ENCODE measurements at regions not wholly inside any gene's neighbourhood (a gene's known extent, or its start where the extent isn't known, plus 50 kb on each side); places are given as distances from the start of the nearest gene placed in this dataset.

- no peaks in the 10 kb centered on the region for H3K36me3 Mint-ChIP-seq (ENCODE audit: unreplicated experiment)
- DNase-seq = no peak
- no peak overlapping the region for H3K27ac Mint-ChIP-seq (ENCODE audit: unreplicated experiment)
- no peak overlapping the region for H3K4me3 Mint-ChIP-seq (ENCODE audit: unreplicated experiment)
- H3K27me3 Mint-ChIP-seq (ENCODE audit: unreplicated experiment) = no peaks in the 10 kb centered on the region
- TF ChIP-seq CTCF (IDR thresholded peaks at IDR 0.05; ENCODE audit: partially characterized antibody, unreplicated experiment) = no peak
- peaks cover 2% of the 10 kb centered on the region for H3K9me3 Mint-ChIP-seq (ENCODE audit: unreplicated experiment)
- H3K4me1 Mint-ChIP-seq (ENCODE audit: low read depth, unreplicated experiment) = peaks cover 2% of the 10 kb centered on the region
These were observed 175.7 kb downstream of the KCNJ2 start for GRCh38 chr17:70345061-70345460.

GRCh38 chr17:70352834-70353233 is 183.5 kb downstream of the KCNJ2 start:
- Mint-ChIP-seq H3K27ac (ENCODE audit: unreplicated experiment) (no peak overlapping the region), H3K4me1 (ENCODE audit: low read depth, unreplicated experiment) (peaks cover 10% of the 10 kb centered on the region), H3K4me3 (ENCODE audit: unreplicated experiment) (no peak overlapping the region), H3K9me3 (ENCODE audit: unreplicated experiment) (peaks cover 4% of the 10 kb centered on the region), H3K36me3 (ENCODE audit: unreplicated experiment) (peaks cover 4% of the 10 kb centered on the region), H3K27me3 (ENCODE audit: unreplicated experiment) (no peaks in the 10 kb centered on the region)
- DNase-seq = no peak
- no peak for TF ChIP-seq CTCF (IDR thresholded peaks at IDR 0.05; ENCODE audit: partially characterized antibody, unreplicated experiment)

GRCh38 chr17:70353408-70354092 is 184.2 kb downstream of the KCNJ2 start:
- H3K4me3 Mint-ChIP-seq (ENCODE audit: unreplicated experiment) = no peak overlapping the region

GRCh38 chr17:70355185-70355584 is 185.9 kb downstream of the KCNJ2 start:
- no peak overlapping the region for H3K27ac Mint-ChIP-seq (ENCODE audit: unreplicated experiment)
- peaks cover 4% of the 10 kb centered on the region for H3K36me3 Mint-ChIP-seq (ENCODE audit: unreplicated experiment)
- no peak for DNase-seq
- H3K4me1 Mint-ChIP-seq (ENCODE audit: low read depth, unreplicated experiment) = peaks cover 8% of the 10 kb centered on the region
- TF ChIP-seq CTCF (IDR thresholded peaks at IDR 0.05; ENCODE audit: partially characterized antibody, unreplicated experiment) = no peak
- H3K27me3 Mint-ChIP-seq (ENCODE audit: unreplicated experiment) = no peaks in the 10 kb centered on the region
- peaks cover 4% of the 10 kb centered on the region for H3K9me3 Mint-ChIP-seq (ENCODE audit: unreplicated experiment)
- H3K4me3 Mint-ChIP-seq (ENCODE audit: unreplicated experiment) = no peak overlapping the region

More at GRCh38 chr17:70353408-70354092, 184.2 kb downstream of the KCNJ2 start:
- Mint-ChIP-seq H3K9me3 (ENCODE audit: unreplicated experiment) (peaks cover 4% of the 10 kb centered on the region), H3K27me3 (ENCODE audit: unreplicated experiment) (no peaks in the 10 kb centered on the region), H3K4me1 (ENCODE audit: low read depth, unreplicated experiment) (peaks cover 8% of the 10 kb centered on the region), H3K27ac (ENCODE audit: unreplicated experiment) (no peak overlapping the region), H3K36me3 (ENCODE audit: unreplicated experiment) (peaks cover 4% of the 10 kb centered on the region)
- no peak for DNase-seq
- no peak for TF ChIP-seq CTCF (IDR thresholded peaks at IDR 0.05; ENCODE audit: partially characterized antibody, unreplicated experiment)

GRCh38 chr17:70357190-70357589 is 187.9 kb downstream of the KCNJ2 start:
- no peak for TF ChIP-seq CTCF (IDR thresholded peaks at IDR 0.05; ENCODE audit: partially characterized antibody, unreplicated experiment)
- no peak overlapping the region for H3K27ac Mint-ChIP-seq (ENCODE audit: unreplicated experiment)
- H3K4me1 Mint-ChIP-seq (ENCODE audit: low read depth, unreplicated experiment) = peaks cover 8% of the 10 kb centered on the region
- H3K9me3 Mint-ChIP-seq (ENCODE audit: unreplicated experiment) = peaks cover 1% of the 10 kb centered on the region
- H3K27me3 Mint-ChIP-seq (ENCODE audit: unreplicated experiment) = no peaks in the 10 kb centered on the region
- H3K4me3 Mint-ChIP-seq (ENCODE audit: unreplicated experiment) = no peak overlapping the region
- H3K36me3 Mint-ChIP-seq (ENCODE audit: unreplicated experiment) = no peaks in the 10 kb centered on the region
- DNase-seq = no peak

All from glutamatergic neuron (in vitro differentiated cells).